Type B pancreatic cell (in vitro differentiated cells): ENCODE measurements at regions not wholly inside any gene's neighbourhood (a gene's known extent, or its start where the extent isn't known, plus 50 kb on each side); places are given as distances from the start of the nearest gene placed in this dataset.

Experiments
- DNase-seq: peaks from one replicate; pipeline ENCODE4 v3.0.0; 2021; ENCODE audit warnings: mixed read lengths; ENCODE audit not compliant: unreplicated experiment; ENCODE audit errors: extremely low spot score
- H3K27ac Mint-ChIP-seq: 2 replicates; pipeline ENCODE4 v1.8.0; 2021; ENCODE audit warnings: mild to moderate bottlenecking, mixed read lengths
- H3K27me3 Mint-ChIP-seq: 2 replicates; pipeline ENCODE4 v1.8.0; 2021; ENCODE audit warnings: mixed read lengths
- H3K36me3 Mint-ChIP-seq: 2 replicates; pipeline ENCODE4 v1.8.0; 2021; ENCODE audit warnings: mixed read lengths
- H3K4me1 Mint-ChIP-seq: one replicate; pipeline ENCODE4 v1.8.0; 2021; ENCODE audit warnings: mixed read lengths; ENCODE audit not compliant: unreplicated experiment
- H3K4me3 Mint-ChIP-seq: 2 replicates; pipeline ENCODE4 v1.8.0; 2021; ENCODE audit warnings: mild to moderate bottlenecking, mixed read lengths
- H3K9me3 Mint-ChIP-seq: 2 replicates; pipeline ENCODE4 v1.8.0; 2021; ENCODE audit warnings: mixed read lengths
- TF ChIP-seq, protein P1 (sequence below): fragments of 200-600 bp; sonication (generic); conservative IDR thresholded peaks from 2 replicates; pipeline ENCODE4 v1.5.0; 2021; ENCODE audit warnings: antibody characterized with exemption, mild to moderate bottlenecking

- DNase-seq: no peak
- Mint-ChIP-seq H3K4me3 (no peak overlapping the region), H3K27me3 (no peaks in the 10 kb centered on the region), H3K36me3 (no peaks in the 10 kb centered on the region), H3K9me3 (peaks cover 6% of the 10 kb centered on the region), H3K4me1 (no peaks in the 10 kb centered on the region), H3K27ac (no peak overlapping the region)
- TF ChIP-seq, protein P1, sequence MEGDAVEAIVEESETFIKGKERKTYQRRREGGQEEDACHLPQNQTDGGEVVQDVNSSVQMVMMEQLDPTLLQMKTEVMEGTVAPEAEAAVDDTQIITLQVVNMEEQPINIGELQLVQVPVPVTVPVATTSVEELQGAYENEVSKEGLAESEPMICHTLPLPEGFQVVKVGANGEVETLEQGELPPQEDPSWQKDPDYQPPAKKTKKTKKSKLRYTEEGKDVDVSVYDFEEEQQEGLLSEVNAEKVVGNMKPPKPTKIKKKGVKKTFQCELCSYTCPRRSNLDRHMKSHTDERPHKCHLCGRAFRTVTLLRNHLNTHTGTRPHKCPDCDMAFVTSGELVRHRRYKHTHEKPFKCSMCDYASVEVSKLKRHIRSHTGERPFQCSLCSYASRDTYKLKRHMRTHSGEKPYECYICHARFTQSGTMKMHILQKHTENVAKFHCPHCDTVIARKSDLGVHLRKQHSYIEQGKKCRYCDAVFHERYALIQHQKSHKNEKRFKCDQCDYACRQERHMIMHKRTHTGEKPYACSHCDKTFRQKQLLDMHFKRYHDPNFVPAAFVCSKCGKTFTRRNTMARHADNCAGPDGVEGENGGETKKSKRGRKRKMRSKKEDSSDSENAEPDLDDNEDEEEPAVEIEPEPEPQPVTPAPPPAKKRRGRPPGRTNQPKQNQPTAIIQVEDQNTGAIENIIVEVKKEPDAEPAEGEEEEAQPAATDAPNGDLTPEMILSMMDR: no peak
Measured at GRCh38 chr6:141097471-141097870, 1035.3 kb upstream of the GJE1 start.

GRCh38 chr6:141095308-141095707 lies 1037.4 kb upstream of the GJE1 start:
- DNase-seq: no peak
- TF ChIP-seq, protein P1: no peak
- H3K27me3 Mint-ChIP-seq: no peaks in the 10 kb centered on the region
- H3K9me3 Mint-ChIP-seq: peaks cover 6% of the 10 kb centered on the region
- H3K36me3 Mint-ChIP-seq: no peaks in the 10 kb centered on the region
- H3K4me3 Mint-ChIP-seq: no peak overlapping the region
- no peak overlapping the region for H3K27ac Mint-ChIP-seq
- H3K4me1 Mint-ChIP-seq: no peaks in the 10 kb centered on the region

- Mint-ChIP-seq H3K27me3 (no peaks in the 10 kb centered on the region), H3K4me1 (no peaks in the 10 kb centered on the region), H3K27ac (no peak overlapping the region), H3K9me3 (no peaks in the 10 kb centered on the region), H3K36me3 (no peaks in the 10 kb centered on the region), H3K4me3 (no peak overlapping the region)
- TF ChIP-seq, protein P1: no peak
- no peak for DNase-seq
Measured at GRCh38 chr6:141088171-141088570, 1044.6 kb upstream of the GJE1 start.

DNA sequence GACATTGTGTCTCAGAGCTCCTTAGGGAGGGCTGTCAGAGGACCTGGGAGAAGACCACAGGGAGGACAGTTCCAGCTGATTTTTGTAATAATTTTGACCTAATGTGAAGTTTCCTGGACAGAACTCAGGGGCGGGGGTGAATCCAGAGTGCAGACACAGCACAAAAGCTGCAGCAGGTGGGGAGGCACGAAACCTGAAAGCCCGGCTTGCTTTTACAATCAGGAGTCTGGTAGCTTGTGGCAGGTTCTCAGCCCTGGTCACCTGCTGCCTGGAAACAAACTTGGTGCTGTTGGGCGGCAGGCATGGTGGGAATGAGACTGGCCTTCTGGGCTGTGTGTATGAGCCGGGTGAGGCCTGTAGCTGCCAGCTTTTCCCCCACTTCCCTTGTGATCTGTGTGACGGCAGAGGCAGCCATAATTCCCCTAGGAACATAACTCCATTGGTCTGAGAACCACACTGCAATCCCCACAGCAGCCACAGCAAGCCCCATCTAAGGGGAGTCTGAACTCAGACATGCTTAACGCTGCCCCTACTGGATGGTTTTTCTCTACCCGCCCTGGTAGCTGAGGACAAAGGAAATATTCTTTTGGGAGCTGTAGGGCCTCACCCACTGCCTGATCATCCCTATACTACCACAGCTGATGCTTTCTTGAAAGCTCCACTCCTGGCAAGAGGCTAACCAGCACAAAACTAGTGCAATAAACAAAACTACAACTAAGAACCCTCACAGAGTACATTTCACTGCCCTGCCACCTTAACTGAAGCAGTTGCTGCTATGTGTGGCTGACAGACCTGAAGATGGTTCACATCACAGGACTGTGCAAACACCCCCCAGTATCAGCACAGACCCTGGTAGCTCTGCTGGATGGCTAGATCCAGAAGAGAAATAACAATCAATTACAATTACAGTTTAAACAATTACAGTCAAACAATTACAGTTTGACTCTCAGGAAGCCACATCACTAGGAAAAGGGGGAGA lies 1055.1 kb upstream of the GJE1 start:
- H3K27me3 Mint-ChIP-seq: no peaks in the 10 kb centered on the region
- TF ChIP-seq, protein P1: peak; percentile 67
- H3K27ac Mint-ChIP-seq: no peak overlapping the region
- no peaks in the 10 kb centered on the region for H3K9me3 Mint-ChIP-seq
- no peaks in the 10 kb centered on the region for H3K36me3 Mint-ChIP-seq
- no peaks in the 10 kb centered on the region for H3K4me1 Mint-ChIP-seq
- H3K4me3 Mint-ChIP-seq: no peak overlapping the region
- DNase-seq: no peak

DNA sequence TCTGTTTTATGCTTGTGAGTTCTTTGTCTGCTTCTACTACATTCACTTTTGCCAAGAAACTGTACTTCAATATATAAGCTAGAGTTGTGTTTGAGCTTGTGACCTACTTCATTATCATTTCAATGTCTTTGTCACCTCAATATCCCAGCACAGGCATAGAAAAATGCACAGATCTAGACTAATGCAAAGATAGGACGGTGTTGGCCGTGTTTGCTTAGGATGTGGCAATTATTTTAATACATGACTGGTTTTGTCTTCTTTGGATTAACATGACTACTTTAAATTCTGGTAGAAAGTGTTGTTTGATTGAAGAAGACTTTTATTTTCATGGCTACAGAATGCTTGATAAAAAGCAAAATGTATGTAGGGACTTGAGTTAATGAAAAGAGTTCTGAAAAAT lies 1075.0 kb upstream of the GJE1 start:
- Mint-ChIP-seq H3K36me3 (no peaks in the 10 kb centered on the region), H3K4me1 (no peaks in the 10 kb centered on the region), H3K27me3 (peaks cover 3% of the 10 kb centered on the region), H3K27ac (no peak overlapping the region), H3K9me3 (no peaks in the 10 kb centered on the region), H3K4me3 (no peak overlapping the region)
- no peak for DNase-seq
- TF ChIP-seq, protein P1: no peak
